HCT116 (cell line): ENCODE measurements at regions not wholly inside any gene's neighbourhood (a gene's known extent, or its start where the extent isn't known, plus 50 kb on each side); places are given as distances from the start of the nearest gene placed in this dataset.

ENCODE experiments used
- ATAC-seq: fragments of 200-7000 bp; cut with Tn5 transposase; 2 replicates; pipeline ENCODE4 v1.9.1; 2020; ENCODE audit warnings: mild to moderate bottlenecking, moderate library complexity
- BruUV-seq: library from RNA; stranded (reverse); fragments of 400-500 nt; replicated peaks from 2 replicates; lab custom pipeline; 2021; lab: Mats Ljungman, UMichigan
- CTCF ChIA-PET: fragments of 300-600 bp; sonication (Branson Sonifier 250); formaldehyde crosslinking; loops from one replicate; lab custom pipeline; 2021; ENCODE audit warnings: antibody characterized with exemption; lab: Charles Lee
- POLR2A ChIA-PET: fragments of 300-600, 350-600 bp; sonication (Branson Sonifier 250); formaldehyde crosslinking; loops from one replicate; lab custom pipeline; 2021; ENCODE audit warnings: antibody characterized with exemption; lab: Charles Lee
- RAD21 ChIA-PET, 2 experiments: fragments of 300-600 bp; sonication (Branson Sonifier 250); formaldehyde crosslinking; loops; one replicate each; lab custom pipeline; 2023; ENCODE audit warnings: low total read pairs in 2 of 2; ENCODE audit not compliant: uncharacterized antibody in 2 of 2, unreplicated experiment in 2 of 2, low non-redundant PET in 1 of 2; lab: Charles Lee
- DNase-seq: peaks from one replicate; pipeline ENCODE4 v3.0.0-alpha.2; 2010; ENCODE audit warnings: low read depth, low spot score
- H2AFZ ChIP-seq: fragments of 200-600 bp; shearing (Covaris generic), sonication (generic); 2 replicates; pipeline ENCODE4 v1.6.1; 2017; ENCODE audit warnings: low read depth, mixed run types, mixed read lengths, antibody characterized with exemption, low read length; ENCODE audit not compliant: poor library complexity, severe bottlenecking
- H3K27ac ChIP-seq: 2 replicates; pipeline ENCODE4 v1.5.1; 2012; ENCODE audit warnings: low read depth, low read length
- H3K27me3 ChIP-seq: fragments of 200-600 bp; sonication (generic); 2 replicates; pipeline ENCODE4 v1.6.1; 2016; ENCODE audit warnings: mixed run types, low read length, mixed read lengths; ENCODE audit not compliant: insufficient read depth
- H3K36me3 ChIP-seq, 2 experiments: fragments of 200-500 bp in 1 of 2; fragments of 200-600 bp in 1 of 2; sonication (Bioruptor generic) in 1 of 2; sonication (generic) in 1 of 2; 2 replicates each; pipeline versions ENCODE4 v1.5.1 to v1.6.1; 2014 to 2016; ENCODE audit warnings: low read length in 2 of 2, inconsistent platforms in 1 of 2, mixed read lengths in 1 of 2, mixed run types in 1 of 2; ENCODE audit not compliant: insufficient read depth in 2 of 2, control insufficient read depth in 1 of 2
- H3K4me1 ChIP-seq, 2 experiments: fragments of 200-600 bp in 1 of 2; sonication (generic) in 1 of 2; 2 replicates each; pipeline versions ENCODE4 v1.5.1 to v1.6.1; 2012 to 2017; ENCODE audit warnings: low read length in 2 of 2, inconsistent platforms in 1 of 2, mild to moderate bottlenecking in 1 of 2, mixed read lengths in 1 of 2, mixed run types in 1 of 2, moderate library complexity in 1 of 2; ENCODE audit not compliant: insufficient read depth in 2 of 2, control insufficient read depth in 1 of 2
- H3K4me2 ChIP-seq: fragments of 200-600 bp; sonication (generic); 2 replicates; pipeline ENCODE4 v1.6.1; 2017; ENCODE audit warnings: mixed run types, low read length, mixed read lengths
- H3K4me3 ChIP-seq, 2 experiments: fragments of 200-600 bp in 1 of 2; sonication (generic) in 1 of 2; replicated peaks in 1 of 2; 2 replicates each; pipeline ENCODE4 v1.5.1; 2011 to 2016; ENCODE audit warnings: low read length in 2 of 2, control low read depth in 1 of 2, low read depth in 1 of 2, mild to moderate bottlenecking in 1 of 2, mixed read lengths in 1 of 2, mixed run types in 1 of 2
- H3K79me2 ChIP-seq: fragments of 200-600 bp; sonication (generic); 2 replicates; pipeline ENCODE4 v1.6.1; 2017; ENCODE audit warnings: mild to moderate bottlenecking, mixed run types, low read length, moderate library complexity, mixed read lengths; ENCODE audit not compliant: insufficient read depth
- H3K9ac ChIP-seq: fragments of 200-600 bp; sonication (generic); 2 replicates; pipeline ENCODE4 v1.6.1; 2016; ENCODE audit warnings: low read length, mixed read lengths
- H3K9me2 ChIP-seq: fragments of 200-600 bp; sonication (generic), shearing (Covaris generic); 2 replicates; pipeline ENCODE4 v1.6.1; 2017; ENCODE audit warnings: mixed run types, mild to moderate bottlenecking, moderate library complexity; ENCODE audit not compliant: insufficient read depth
- H3K9me3 ChIP-seq, 2 experiments: fragments of 200-500 bp in 1 of 2; fragments of 200-600 bp in 1 of 2; sonication (Bioruptor generic) in 1 of 2; sonication (generic) in 1 of 2; 2 replicates each; pipeline ENCODE4 v1.6.1; 2014 to 2017; ENCODE audit warnings: low read length in 2 of 2, mixed read lengths in 2 of 2, inconsistent platforms in 1 of 2, low read depth in 1 of 2, mild to moderate bottlenecking in 1 of 2, mixed run types in 1 of 2, moderate library complexity in 1 of 2; ENCODE audit not compliant: control insufficient read depth in 1 of 2, insufficient read depth in 1 of 2
- H4K20me1 ChIP-seq: fragments of 200-600 bp; sonication (generic), shearing (Covaris generic); 2 replicates; pipeline ENCODE4 v1.6.1; 2017; ENCODE audit warnings: mixed run types, mild to moderate bottlenecking, moderate library complexity; ENCODE audit not compliant: insufficient read depth
- ATF3 ChIP-seq: IDR thresholded peaks from 2 replicates; pipeline ENCODE4 v1.6.1; 2012
- CBX3 ChIP-seq: IDR thresholded peaks from 2 replicates; pipeline ENCODE4 v1.6.1; 2012; ENCODE audit warnings: low read depth
- CEBPB ChIP-seq: IDR thresholded peaks from 2 replicates; pipeline ENCODE4 v1.6.1; 2012; ENCODE audit warnings: low read depth
- CTCF ChIP-seq, 3 experiments: fragments of 200-600 bp in 1 of 3; sonication (generic) in 1 of 3; IDR thresholded peaks in 2 of 3; conservative IDR thresholded peaks in 1 of 3; 2 replicates each; pipeline ENCODE4 v1.5.1; 2012 to 2017; ENCODE audit warnings: low read depth in 2 of 3, low read length in 2 of 3, antibody characterized with exemption in 1 of 3, borderline replicate concordance in 1 of 3, control low read depth in 1 of 3, mild to moderate bottlenecking in 1 of 3, mixed read lengths in 1 of 3, mixed run types in 1 of 3, moderate library complexity in 1 of 3; ENCODE audit not compliant: insufficient read depth in 1 of 3
- EZH2 ChIP-seq: fragments of 200-600 bp; sonication (generic); IDR thresholded peaks from 2 replicates; pipeline ENCODE4 v1.6.1; 2017; ENCODE audit warnings: antibody characterized with exemption, mixed run types
- FOSL1 ChIP-seq: IDR thresholded peaks from 2 replicates; pipeline ENCODE4 v1.6.1; 2012; ENCODE audit warnings: low read depth
- JUND ChIP-seq: IDR thresholded peaks from 2 replicates; pipeline ENCODE4 v1.6.1; 2012
- POLR2A ChIP-seq: IDR thresholded peaks from 2 replicates; pipeline ENCODE4 v1.7.0; 2011; ENCODE audit warnings: borderline replicate concordance; ENCODE audit not compliant: insufficient read depth, insufficient read length; ENCODE audit errors: extremely low read depth
- POLR2AphosphoS5 ChIP-seq: IDR thresholded peaks from 2 replicates; pipeline ENCODE4 v1.6.1; 2011; ENCODE audit warnings: mild to moderate bottlenecking, low read depth, low read length, moderate library complexity
- RAD21 ChIP-seq: IDR thresholded peaks from 2 replicates; pipeline ENCODE4 v1.6.1; 2012; ENCODE audit warnings: low read depth, mild to moderate bottlenecking
- REST ChIP-seq: IDR thresholded peaks from 2 replicates; pipeline ENCODE4 v1.6.1; 2012; ENCODE audit warnings: low read depth
- SP1 ChIP-seq: IDR thresholded peaks from 2 replicates; pipeline ENCODE4 v1.6.1; 2012; ENCODE audit warnings: low read depth
- YY1 ChIP-seq: IDR thresholded peaks from 2 replicates; pipeline ENCODE4 v1.6.1; 2011; ENCODE audit warnings: low read length, low read depth, moderate library complexity, mild to moderate bottlenecking; ENCODE audit not compliant: insufficient replicate concordance; ENCODE audit errors: extremely low read depth
- ZBTB33 ChIP-seq: IDR thresholded peaks from 2 replicates; pipeline ENCODE4 v1.6.1; 2011; ENCODE audit warnings: mild to moderate bottlenecking, low read length, moderate library complexity; ENCODE audit not compliant: insufficient replicate concordance; ENCODE audit errors: extremely low read depth
- intact Hi-C: fragments of 100-400 bp; cut with micrococcal nuclease; formaldehyde crosslinking; loops from 2 replicates; pipeline ENCODE4 v1.10.0; 2022

- TF ChIP-seq CTCF (IDR thresholded peaks at IDR 0.05 in 2 of 3, conservative IDR thresholded peaks at IDR 0.05 in 1 of 3; ENCODE audit: borderline replicate concordance in 1 of 3, insufficient read depth in 1 of 3, low read depth in 2 of 3, low read length in 2 of 3) = no peak
- TF ChIP-seq POLR2A = no peak
- no peak for TF ChIP-seq FOSL1
- TF ChIP-seq JUND = no peak
Observed at GRCh38 chr18:68532328-68532885, 182.5 kb downstream of the TMX3 start (continued).

- BruUV-seq = no TSS peak
- no peak for TF ChIP-seq REST
- TF ChIP-seq RAD21 = no peak
- no peak for TF ChIP-seq FOSL1
- no peak for TF ChIP-seq ZBTB33
- no peak for TF ChIP-seq EZH2
- TF ChIP-seq YY1 = no peak
- TF ChIP-seq CTCF (IDR thresholded peaks at IDR 0.05 in 2 of 3, conservative IDR thresholded peaks at IDR 0.05 in 1 of 3; ENCODE audit: borderline replicate concordance in 1 of 3, insufficient read depth in 1 of 3, low read depth in 2 of 3, low read length in 2 of 3) = no peak
- no peak for TF ChIP-seq SP1
- no peak for TF ChIP-seq POLR2AphosphoS5
- TF ChIP-seq CBX3 = no peak
- no peak for TF ChIP-seq ATF3
- no peak for TF ChIP-seq CEBPB
Observed at GRCh38 chr18:68525091-68525490, 189.8 kb downstream of the TMX3 start.

More at GRCh38 chr18:68525091-68525490, 189.8 kb downstream of the TMX3 start:
- DNase-seq = no peak
- H3K27me3 ChIP-seq = no peaks in the 10 kb centered on the region
- H4K20me1 ChIP-seq = no peaks in the 10 kb centered on the region
- no peak overlapping the region for H3K4me2 ChIP-seq
- H3K79me2 ChIP-seq = no peaks in the 10 kb centered on the region
- ATAC-seq = no peak
- H2AFZ ChIP-seq = no peak overlapping the region
- H3K9me2 ChIP-seq = no peaks in the 10 kb centered on the region
- ChIA-PET CTCF (no interaction called here), RAD21 (no interaction called here), POLR2A (no interaction called here)
- no peaks in the 10 kb centered on the region for H3K4me1 ChIP-seq
- no peak overlapping the region for H3K9ac ChIP-seq
- no peak overlapping the region for H3K4me3 ChIP-seq
- H3K27ac ChIP-seq = no peak overlapping the region
- H3K36me3 ChIP-seq = no peaks in the 10 kb centered on the region; a peak in 1 of 4 replicates
- peaks cover 5 to 6% of the 10 kb centered on the region in 2 experiments; a peak in 2 of 4 replicates for H3K9me3 ChIP-seq
- intact Hi-C loops = no loop called here
